Fibroblast of skin of left biceps (primary cell): ENCODE measurements at regions not wholly inside any gene's neighbourhood (a gene's known extent, or its start where the extent isn't known, plus 50 kb on each side); places are given as distances from the start of the nearest gene placed in this dataset.

Experiments
- DNase-seq, 2 experiments: peaks; one replicate each; pipeline ENCODE4 v3.0.0-alpha.2; 2013; ENCODE audit warnings: low read depth in 2 of 2

- DNase-seq: no peak
These were observed 166.1 kb downstream of the MN1 start for GRCh38 chr22:27635435-27635834.

- DNase-seq: no peak
These were observed 165.7 kb downstream of the MN1 start for GRCh38 chr22:27635852-27636251.

GRCh38 chr22:27636716-27637508, 164.6 kb downstream of the MN1 start:
- DNase-seq: no peak

- peak; percentile 23 to 28 for DNase-seq
These were observed 164.0 kb downstream of the MN1 start for GRCh38 chr22:27637604-27638003.

- no peak for DNase-seq
These were observed 163.0 kb downstream of the MN1 start for GRCh38 chr22:27638329-27639233.

- DNase-seq: no peak
These were observed 162.1 kb downstream of the MN1 start for GRCh38 chr22:27639248-27640086.

- no peak for DNase-seq
These were observed 160.3 kb downstream of the MN1 start for GRCh38 chr22:27641049-27641795.

- DNase-seq: no peak
These were observed 159.3 kb downstream of the MN1 start for GRCh38 chr22:27642104-27642800.

- DNase-seq: no peak
These were observed 157.6 kb downstream of the MN1 start for GRCh38 chr22:27643907-27644306.

- DNase-seq: no peak
These were observed 157.0 kb downstream of the MN1 start for GRCh38 chr22:27644566-27644965.

- no peak for DNase-seq
These were observed 154.0 kb downstream of the MN1 start for GRCh38 chr22:27647540-27647939.

- DNase-seq: no peak
These were observed 153.5 kb downstream of the MN1 start for GRCh38 chr22:27648074-27648473.

GRCh38 chr22:27648853-27649252, 152.7 kb downstream of the MN1 start:
- DNase-seq: no peak

- no peak for DNase-seq
These were observed 151.0 kb downstream of the MN1 start for GRCh38 chr22:27650572-27650971.

GRCh38 chr22:27650985-27651384, 150.6 kb downstream of the MN1 start:
- DNase-seq: no peak

- no peak for DNase-seq
These were observed 150.1 kb downstream of the MN1 start for GRCh38 chr22:27651486-27651885.

GRCh38 chr22:27654546-27655445, 146.8 kb downstream of the MN1 start:
- DNase-seq: no peak

GRCh38 chr22:27655582-27656185, 145.9 kb downstream of the MN1 start:
- DNase-seq: no peak

- no peak for DNase-seq
These were observed 144.6 kb downstream of the MN1 start for GRCh38 chr22:27656970-27657369.
